C4-2B (cell line): ENCODE measurements at regions not wholly inside any gene's neighbourhood (a gene's known extent, or its start where the extent isn't known, plus 50 kb on each side); places are given as distances from the start of the nearest gene placed in this dataset.
"Not testable (repeated sequence)": the region's sequence is repeated elsewhere in the genome, so short reads cannot be mapped to it uniquely, and the experiment has no call there.

ENCODE experiments used
- ZFX ChIP-seq: fragments of 450-650 bp; IDR thresholded peaks from 2 replicates; pipeline ENCODE4 v1.6.1; 2017
- TF ChIP-seq, protein P1 (sequence below): fragments of 450-650 bp; conservative IDR thresholded peaks from 2 replicates; pipeline ENCODE4 v1.5.1; 2017; ENCODE audit warnings: mild to moderate bottlenecking

DNA sequence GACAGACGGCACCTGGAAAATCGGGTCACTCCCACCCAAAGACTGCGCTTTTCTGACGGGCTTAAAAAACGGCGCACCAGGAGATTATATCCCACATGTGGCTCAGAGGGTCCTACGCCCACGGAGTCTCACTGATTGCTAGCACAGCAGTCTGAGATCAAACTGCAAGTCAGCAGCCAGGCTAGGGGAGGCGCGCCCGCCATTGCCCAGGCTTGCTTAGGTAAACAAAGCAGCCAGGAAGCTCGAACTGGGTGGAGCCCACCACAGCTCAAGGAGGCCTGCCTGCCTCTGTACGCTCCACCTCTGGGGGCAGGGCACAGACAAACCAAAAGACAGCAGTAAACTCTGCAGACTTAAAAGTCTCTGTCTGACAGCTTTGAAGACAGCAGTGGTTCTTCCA, 909.4 kb downstream of the SORCS3 start:
- TF ChIP-seq, protein P1, sequence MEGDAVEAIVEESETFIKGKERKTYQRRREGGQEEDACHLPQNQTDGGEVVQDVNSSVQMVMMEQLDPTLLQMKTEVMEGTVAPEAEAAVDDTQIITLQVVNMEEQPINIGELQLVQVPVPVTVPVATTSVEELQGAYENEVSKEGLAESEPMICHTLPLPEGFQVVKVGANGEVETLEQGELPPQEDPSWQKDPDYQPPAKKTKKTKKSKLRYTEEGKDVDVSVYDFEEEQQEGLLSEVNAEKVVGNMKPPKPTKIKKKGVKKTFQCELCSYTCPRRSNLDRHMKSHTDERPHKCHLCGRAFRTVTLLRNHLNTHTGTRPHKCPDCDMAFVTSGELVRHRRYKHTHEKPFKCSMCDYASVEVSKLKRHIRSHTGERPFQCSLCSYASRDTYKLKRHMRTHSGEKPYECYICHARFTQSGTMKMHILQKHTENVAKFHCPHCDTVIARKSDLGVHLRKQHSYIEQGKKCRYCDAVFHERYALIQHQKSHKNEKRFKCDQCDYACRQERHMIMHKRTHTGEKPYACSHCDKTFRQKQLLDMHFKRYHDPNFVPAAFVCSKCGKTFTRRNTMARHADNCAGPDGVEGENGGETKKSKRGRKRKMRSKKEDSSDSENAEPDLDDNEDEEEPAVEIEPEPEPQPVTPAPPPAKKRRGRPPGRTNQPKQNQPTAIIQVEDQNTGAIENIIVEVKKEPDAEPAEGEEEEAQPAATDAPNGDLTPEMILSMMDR: not testable (repeated sequence)
- not testable (repeated sequence) for TF ChIP-seq ZFX
